SK-N-SH treated with all-trans-retinoic acid at 6 μM for 48 hours (cell line): ENCODE measurements at regions not wholly inside any gene's neighbourhood (a gene's known extent, or its start where the extent isn't known, plus 50 kb on each side); places are given as distances from the start of the nearest gene placed in this dataset.

Experiments used
- ATAC-seq: fragments of 200-7000 bp; cut with Tn5 transposase; 3 replicates; pipeline ENCODE4 v1.9.1; 2020; ENCODE audit warnings: mild to moderate bottlenecking, moderate library complexity
- ARNTL ChIP-seq: fragments of 450-650 bp; formaldehyde crosslinking; IDR thresholded peaks from 2 replicates; pipeline ENCODE4 v1.5.0; 2020; ENCODE audit warnings: low read depth, mild to moderate bottlenecking, moderate library complexity, borderline replicate concordance
- BACH2 ChIP-seq: fragments of 250-450 bp; sonication (Bioruptor Pico); IDR thresholded peaks from 2 replicates; pipeline ENCODE4 v1.9.0; 2021; ENCODE audit warnings: mild to moderate bottlenecking, borderline replicate concordance
- CSDC2 ChIP-seq: fragments of 250-450 bp; sonication (Bioruptor Pico); IDR thresholded peaks from 2 replicates; pipeline ENCODE4 v1.5.0; 2020; ENCODE audit warnings: mild to moderate bottlenecking, moderate library complexity
- ESRRG ChIP-seq: fragments of 250-450 bp; sonication (Bioruptor Pico); IDR thresholded peaks from 2 replicates; pipeline ENCODE4 v1.6.1; 2021; ENCODE audit warnings: mild to moderate bottlenecking
- GLIS3 ChIP-seq: fragments of 250-450 bp; sonication (Bioruptor Pico); IDR thresholded peaks from 2 replicates; pipeline ENCODE4 v1.5.0; 2020; ENCODE audit warnings: mild to moderate bottlenecking, moderate library complexity
- ISL1 ChIP-seq: fragments of 250-450 bp; sonication (Bioruptor Pico); IDR thresholded peaks from 2 replicates; pipeline ENCODE4 v2.1.2; 2022; ENCODE audit warnings: mild to moderate bottlenecking, moderate library complexity
- OSR1 ChIP-seq: fragments of 250-450 bp; sonication (Bioruptor Pico); IDR thresholded peaks from 2 replicates; pipeline ENCODE4 v1.8.0; 2022; ENCODE audit warnings: moderate library complexity, mild to moderate bottlenecking, inconsistent platforms
- PPARA ChIP-seq: fragments of 250-450 bp; sonication (Bioruptor Pico); IDR thresholded peaks from 2 replicates; pipeline ENCODE4 v1.5.0; 2020; ENCODE audit warnings: mild to moderate bottlenecking, borderline replicate concordance
- RARB ChIP-seq: fragments of 250-450 bp; sonication (Bioruptor Pico); IDR thresholded peaks from 2 replicates; pipeline ENCODE4 v1.8.0; 2021; ENCODE audit warnings: mild to moderate bottlenecking, moderate library complexity
- SNAI2 ChIP-seq: fragments of 250-450 bp; sonication (Bioruptor Pico); IDR thresholded peaks from 2 replicates; pipeline ENCODE4 v1.5.0; 2020; ENCODE audit warnings: mild to moderate bottlenecking, moderate library complexity
- TCF4 ChIP-seq: fragments of 250-450 bp; sonication (Bioruptor Pico); IDR thresholded peaks from 2 replicates; pipeline ENCODE4 v1.8.0; 2021; ENCODE audit warnings: mild to moderate bottlenecking, moderate library complexity, borderline replicate concordance
- TOX ChIP-seq: fragments of 250-450 bp; sonication (Bioruptor Pico); IDR thresholded peaks from 2 replicates; pipeline ENCODE4 v1.8.0; 2021; ENCODE audit warnings: mild to moderate bottlenecking, moderate library complexity, borderline replicate concordance
- ZC3H10 ChIP-seq: fragments of 250-450 bp; sonication (Bioruptor Pico); IDR thresholded peaks from 2 replicates; pipeline ENCODE4 v1.5.1; 2021; ENCODE audit warnings: mild to moderate bottlenecking, moderate library complexity
- ZFP3 ChIP-seq: fragments of 250-450 bp; sonication (Bioruptor Pico); IDR thresholded peaks from 2 replicates; pipeline ENCODE4 v1.5.0; 2020; ENCODE audit warnings: mild to moderate bottlenecking, moderate library complexity
- ZFP30 ChIP-seq: fragments of 450-650 bp; formaldehyde crosslinking; IDR thresholded peaks from 2 replicates; pipeline ENCODE4 v1.5.0; 2022; ENCODE audit warnings: mild to moderate bottlenecking, moderate library complexity
- ZNF565 ChIP-seq: fragments of 450-650 bp; formaldehyde crosslinking; conservative IDR thresholded peaks from 2 replicates; pipeline ENCODE4 v1.5.0; 2020; ENCODE audit warnings: low read depth, mild to moderate bottlenecking, moderate library complexity
- ZNF70 ChIP-seq: fragments of 450-650 bp; formaldehyde crosslinking; IDR thresholded peaks from 2 replicates; pipeline ENCODE4 v1.5.0; 2020; ENCODE audit warnings: mild to moderate bottlenecking, moderate library complexity
- ZNF8 ChIP-seq: fragments of 450-650 bp; formaldehyde crosslinking; IDR thresholded peaks from 2 replicates; pipeline ENCODE4 v1.5.0; 2020; ENCODE audit warnings: mild to moderate bottlenecking, moderate library complexity
- TF ChIP-seq, protein P1 (sequence below): fragments of 250-450 bp; sonication (Bioruptor Pico); IDR thresholded peaks from 2 replicates; pipeline ENCODE4 v1.8.0; 2020; ENCODE audit warnings: mild to moderate bottlenecking, moderate library complexity, borderline replicate concordance
- TF ChIP-seq, protein P2 (sequence below): fragments of 250-450 bp; sonication (Bioruptor Pico); IDR thresholded peaks from 2 replicates; pipeline ENCODE4 v1.5.0; 2020; ENCODE audit warnings: mild to moderate bottlenecking, moderate library complexity
- TF ChIP-seq, protein P3 (sequence below): fragments of 250-450 bp; sonication (Bioruptor Pico); IDR thresholded peaks from 2 replicates; pipeline ENCODE4 v1.5.1; 2021; ENCODE audit warnings: mild to moderate bottlenecking, moderate library complexity
- TF ChIP-seq, protein P4 (sequence below): fragments of 250-450 bp; sonication (Bioruptor Pico); IDR thresholded peaks from 2 replicates; pipeline ENCODE4 v1.8.0; 2021; ENCODE audit warnings: low read depth, mild to moderate bottlenecking, moderate library complexity, borderline replicate concordance
- TF ChIP-seq, protein P5 (sequence below): fragments of 250-450 bp; sonication (Bioruptor Pico); IDR thresholded peaks from 2 replicates; pipeline ENCODE4 v1.5.1; 2020; ENCODE audit warnings: low read depth, mild to moderate bottlenecking, moderate library complexity

DNA sequence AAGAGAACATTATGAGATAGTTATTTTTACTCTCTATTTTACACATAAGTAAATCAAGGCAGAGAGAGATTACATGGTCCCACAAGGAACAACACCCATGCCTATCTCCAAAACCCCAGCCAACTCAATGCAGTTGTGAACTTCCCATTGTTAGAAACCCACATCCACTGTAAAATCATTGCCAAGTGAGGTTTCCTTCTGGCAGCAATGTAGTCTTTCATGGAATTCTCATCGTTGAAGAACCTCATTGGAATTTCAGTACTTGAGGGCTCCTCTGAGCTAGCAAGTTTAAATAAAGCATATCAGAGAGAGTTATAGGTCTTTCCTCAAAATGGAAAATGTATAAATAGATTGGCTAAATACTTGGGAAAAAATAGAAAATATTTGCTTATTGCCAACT lies 105.2 kb downstream of the RAD51AP2 start:
- no peak for ATAC-seq
- TF ChIP-seq SNAI2, result no peak
- no peak for TF ChIP-seq ZNF70
- no peak for TF ChIP-seq TCF4 (CRISPR knock-in tag)
- no peak for TF ChIP-seq ZFP30 (CRISPR knock-in tag)
- TF ChIP-seq, protein P1, sequence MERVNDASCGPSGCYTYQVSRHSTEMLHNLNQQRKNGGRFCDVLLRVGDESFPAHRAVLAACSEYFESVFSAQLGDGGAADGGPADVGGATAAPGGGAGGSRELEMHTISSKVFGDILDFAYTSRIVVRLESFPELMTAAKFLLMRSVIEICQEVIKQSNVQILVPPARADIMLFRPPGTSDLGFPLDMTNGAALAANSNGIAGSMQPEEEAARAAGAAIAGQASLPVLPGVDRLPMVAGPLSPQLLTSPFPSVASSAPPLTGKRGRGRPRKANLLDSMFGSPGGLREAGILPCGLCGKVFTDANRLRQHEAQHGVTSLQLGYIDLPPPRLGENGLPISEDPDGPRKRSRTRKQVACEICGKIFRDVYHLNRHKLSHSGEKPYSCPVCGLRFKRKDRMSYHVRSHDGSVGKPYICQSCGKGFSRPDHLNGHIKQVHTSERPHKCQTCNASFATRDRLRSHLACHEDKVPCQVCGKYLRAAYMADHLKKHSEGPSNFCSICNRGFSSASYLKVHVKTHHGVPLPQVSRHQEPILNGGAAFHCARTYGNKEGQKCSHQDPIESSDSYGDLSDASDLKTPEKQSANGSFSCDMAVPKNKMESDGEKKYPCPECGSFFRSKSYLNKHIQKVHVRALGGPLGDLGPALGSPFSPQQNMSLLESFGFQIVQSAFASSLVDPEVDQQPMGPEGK (CRISPR knock-in tag), result no peak
- TF ChIP-seq OSR1 (CRISPR knock-in tag), result no peak
- no peak for TF ChIP-seq GLIS3 (CRISPR knock-in tag)
- TF ChIP-seq ZC3H10 (CRISPR knock-in tag), result no peak
- TF ChIP-seq CSDC2 (CRISPR knock-in tag), result no peak
- TF ChIP-seq, protein P2, sequence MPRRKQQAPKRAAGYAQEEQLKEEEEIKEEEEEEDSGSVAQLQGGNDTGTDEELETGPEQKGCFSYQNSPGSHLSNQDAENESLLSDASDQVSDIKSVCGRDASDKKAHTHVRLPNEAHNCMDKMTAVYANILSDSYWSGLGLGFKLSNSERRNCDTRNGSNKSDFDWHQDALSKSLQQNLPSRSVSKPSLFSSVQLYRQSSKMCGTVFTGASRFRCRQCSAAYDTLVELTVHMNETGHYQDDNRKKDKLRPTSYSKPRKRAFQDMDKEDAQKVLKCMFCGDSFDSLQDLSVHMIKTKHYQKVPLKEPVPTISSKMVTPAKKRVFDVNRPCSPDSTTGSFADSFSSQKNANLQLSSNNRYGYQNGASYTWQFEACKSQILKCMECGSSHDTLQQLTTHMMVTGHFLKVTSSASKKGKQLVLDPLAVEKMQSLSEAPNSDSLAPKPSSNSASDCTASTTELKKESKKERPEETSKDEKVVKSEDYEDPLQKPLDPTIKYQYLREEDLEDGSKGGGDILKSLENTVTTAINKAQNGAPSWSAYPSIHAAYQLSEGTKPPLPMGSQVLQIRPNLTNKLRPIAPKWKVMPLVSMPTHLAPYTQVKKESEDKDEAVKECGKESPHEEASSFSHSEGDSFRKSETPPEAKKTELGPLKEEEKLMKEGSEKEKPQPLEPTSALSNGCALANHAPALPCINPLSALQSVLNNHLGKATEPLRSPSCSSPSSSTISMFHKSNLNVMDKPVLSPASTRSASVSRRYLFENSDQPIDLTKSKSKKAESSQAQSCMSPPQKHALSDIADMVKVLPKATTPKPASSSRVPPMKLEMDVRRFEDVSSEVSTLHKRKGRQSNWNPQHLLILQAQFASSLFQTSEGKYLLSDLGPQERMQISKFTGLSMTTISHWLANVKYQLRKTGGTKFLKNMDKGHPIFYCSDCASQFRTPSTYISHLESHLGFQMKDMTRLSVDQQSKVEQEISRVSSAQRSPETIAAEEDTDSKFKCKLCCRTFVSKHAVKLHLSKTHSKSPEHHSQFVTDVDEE (CRISPR knock-in tag), result no peak
- TF ChIP-seq, protein P3, sequence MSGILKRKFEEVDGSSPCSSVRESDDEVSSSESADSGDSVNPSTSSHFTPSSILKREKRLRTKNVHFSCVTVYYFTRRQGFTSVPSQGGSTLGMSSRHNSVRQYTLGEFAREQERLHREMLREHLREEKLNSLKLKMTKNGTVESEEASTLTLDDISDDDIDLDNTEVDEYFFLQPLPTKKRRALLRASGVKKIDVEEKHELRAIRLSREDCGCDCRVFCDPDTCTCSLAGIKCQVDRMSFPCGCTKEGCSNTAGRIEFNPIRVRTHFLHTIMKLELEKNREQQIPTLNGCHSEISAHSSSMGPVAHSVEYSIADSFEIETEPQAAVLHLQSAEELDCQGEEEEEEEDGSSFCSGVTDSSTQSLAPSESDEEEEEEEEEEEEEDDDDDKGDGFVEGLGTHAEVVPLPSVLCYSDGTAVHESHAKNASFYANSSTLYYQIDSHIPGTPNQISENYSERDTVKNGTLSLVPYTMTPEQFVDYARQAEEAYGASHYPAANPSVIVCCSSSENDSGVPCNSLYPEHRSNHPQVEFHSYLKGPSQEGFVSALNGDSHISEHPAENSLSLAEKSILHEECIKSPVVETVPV, result no peak
- TF ChIP-seq, protein P4, sequence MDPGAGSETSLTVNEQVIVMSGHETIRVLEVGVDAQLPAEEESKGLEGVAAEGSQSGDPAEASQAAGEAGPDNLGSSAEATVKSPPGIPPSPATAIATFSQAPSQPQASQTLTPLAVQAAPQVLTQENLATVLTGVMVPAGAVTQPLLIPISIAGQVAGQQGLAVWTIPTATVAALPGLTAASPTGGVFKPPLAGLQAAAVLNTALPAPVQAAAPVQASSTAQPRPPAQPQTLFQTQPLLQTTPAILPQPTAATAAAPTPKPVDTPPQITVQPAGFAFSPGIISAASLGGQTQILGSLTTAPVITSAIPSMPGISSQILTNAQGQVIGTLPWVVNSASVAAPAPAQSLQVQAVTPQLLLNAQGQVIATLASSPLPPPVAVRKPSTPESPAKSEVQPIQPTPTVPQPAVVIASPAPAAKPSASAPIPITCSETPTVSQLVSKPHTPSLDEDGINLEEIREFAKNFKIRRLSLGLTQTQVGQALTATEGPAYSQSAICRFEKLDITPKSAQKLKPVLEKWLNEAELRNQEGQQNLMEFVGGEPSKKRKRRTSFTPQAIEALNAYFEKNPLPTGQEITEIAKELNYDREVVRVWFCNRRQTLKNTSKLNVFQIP (CRISPR knock-in tag), result no peak
- no peak for TF ChIP-seq ISL1
- TF ChIP-seq, protein P5, sequence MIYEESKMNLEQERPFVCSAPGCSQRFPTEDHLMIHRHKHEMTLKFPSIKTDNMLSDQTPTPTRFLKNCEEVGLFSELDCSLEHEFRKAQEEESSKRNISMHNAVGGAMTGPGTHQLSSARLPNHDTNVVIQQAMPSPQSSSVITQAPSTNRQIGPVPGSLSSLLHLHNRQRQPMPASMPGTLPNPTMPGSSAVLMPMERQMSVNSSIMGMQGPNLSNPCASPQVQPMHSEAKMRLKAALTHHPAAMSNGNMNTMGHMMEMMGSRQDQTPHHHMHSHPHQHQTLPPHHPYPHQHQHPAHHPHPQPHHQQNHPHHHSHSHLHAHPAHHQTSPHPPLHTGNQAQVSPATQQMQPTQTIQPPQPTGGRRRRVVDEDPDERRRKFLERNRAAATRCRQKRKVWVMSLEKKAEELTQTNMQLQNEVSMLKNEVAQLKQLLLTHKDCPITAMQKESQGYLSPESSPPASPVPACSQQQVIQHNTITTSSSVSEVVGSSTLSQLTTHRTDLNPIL (CRISPR knock-in tag), result no peak
- no peak for TF ChIP-seq TOX (CRISPR knock-in tag)
- TF ChIP-seq RARB (CRISPR knock-in tag), result no peak
- no peak for TF ChIP-seq PPARA (CRISPR knock-in tag)
- TF ChIP-seq BACH2 (CRISPR knock-in tag), result no peak
- TF ChIP-seq ZNF565 (CRISPR knock-in tag), result no peak

DNA sequence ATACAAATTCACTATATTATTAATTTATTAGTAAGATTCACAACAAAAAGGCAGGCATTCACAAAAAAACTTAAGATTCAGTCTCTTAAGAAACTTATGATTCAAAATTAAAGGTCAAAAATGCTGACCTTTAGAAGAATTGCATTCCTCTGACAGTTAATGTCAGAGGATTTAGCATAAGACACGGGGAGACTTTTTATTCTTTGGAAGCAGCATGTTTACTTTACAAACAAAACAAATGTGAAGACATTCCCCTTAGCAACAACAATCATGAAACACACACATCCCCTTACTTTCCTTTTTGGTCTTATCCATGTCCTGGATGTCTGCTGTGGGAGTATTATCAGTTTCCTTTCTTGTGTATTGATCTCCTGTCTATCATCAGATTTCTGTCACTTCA lies 117.1 kb downstream of the RAD51AP2 start:
- TF ChIP-seq ZNF565 (CRISPR knock-in tag) (no peak), BACH2 (CRISPR knock-in tag) (no peak), TOX (CRISPR knock-in tag) (no peak), ARNTL (CRISPR knock-in tag) (no peak), ZNF8 (CRISPR knock-in tag) (no peak), ZFP30 (CRISPR knock-in tag) (no peak), RARB (CRISPR knock-in tag) (no peak), ESRRG (CRISPR knock-in tag) (no peak), PPARA (CRISPR knock-in tag) (no peak), OSR1 (CRISPR knock-in tag) (no peak), ZFP3 (CRISPR knock-in tag) (no peak)
- TF ChIP-seq, protein P2 (CRISPR knock-in tag), result no peak
- TF ChIP-seq, protein P3, result no peak
- no peak for ATAC-seq
